Mammary epithelial cell (primary cell): ENCODE measurements at regions not wholly inside any gene's neighbourhood (a gene's known extent, or its start where the extent isn't known, plus 50 kb on each side); places are given as distances from the start of the nearest gene placed in this dataset.

Experiments
- CTCF ChIP-seq, 2 donors: IDR thresholded peaks in 1 of 2; conservative IDR thresholded peaks in 1 of 2; 2 replicates each; pipeline ENCODE4 v1.5.1; 2011 to 2012; ENCODE audit warnings: inconsistent platforms in 2 of 2, low read length in 2 of 2, mild to moderate bottlenecking in 2 of 2, control low read depth in 1 of 2, low read depth in 1 of 2; ENCODE audit not compliant: insufficient read depth in 1 of 2; ENCODE audit errors: extremely low read depth in 1 of 2
- EZH2 ChIP-seq: IDR thresholded peaks from 2 replicates; pipeline ENCODE4 v1.6.1; 2012; ENCODE audit warnings: low read length, inconsistent platforms, borderline replicate concordance

- TF ChIP-seq CTCF (conservative IDR thresholded peaks at IDR 0.05 in 1 of 2, IDR thresholded peaks at IDR 0.05 in 1 of 2; ENCODE audit: extremely low read depth in 1 of 2, insufficient read depth in 1 of 2, low read depth in 1 of 2, low read length in 2 of 2): no peak
- TF ChIP-seq EZH2: no peak
Observed at GRCh38 chr22:26970809-26971394, 313.5 kb downstream of the MIAT start.
